ENCODE measurements at regions not wholly inside any gene's neighbourhood (a gene's known extent, or its start where the extent isn't known, plus 50 kb on each side); places are given as distances from the start of the nearest gene placed in this dataset.

DNA sequence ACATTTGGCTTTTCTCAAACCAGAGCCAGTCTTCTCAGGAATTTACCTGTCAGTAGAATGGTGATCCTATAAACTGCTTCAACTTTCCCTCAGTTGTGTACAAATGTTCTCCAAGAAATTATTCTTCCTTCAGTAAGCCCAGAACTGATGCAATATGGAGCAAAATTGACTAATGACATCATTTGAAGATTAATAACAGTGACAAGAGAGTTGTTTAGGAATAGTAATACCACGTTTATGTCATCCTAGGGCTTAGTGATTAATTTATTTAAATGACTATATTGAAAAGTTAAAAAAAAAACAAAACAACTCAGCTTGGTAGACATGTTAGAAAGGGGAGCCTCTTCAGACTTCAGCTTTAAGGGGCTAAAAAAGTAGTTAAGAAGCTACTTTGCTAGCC is 933.2 kb downstream of the GATA3 start:
- TF ChIP-seq TAF1 (IDR thresholded peaks at IDR 0.05; ENCODE audit: low read depth) (no peak), YY1 (IDR thresholded peaks at IDR 0.05; ENCODE audit: low read depth) (no peak), TCF12 (IDR thresholded peaks at IDR 0.05; ENCODE audit: low read depth) (no peak), NFIC (IDR thresholded peaks at IDR 0.05) (no peak), TEAD4 (IDR thresholded peaks at IDR 0.05) (no peak)
- TF ChIP-seq, protein P1, sequence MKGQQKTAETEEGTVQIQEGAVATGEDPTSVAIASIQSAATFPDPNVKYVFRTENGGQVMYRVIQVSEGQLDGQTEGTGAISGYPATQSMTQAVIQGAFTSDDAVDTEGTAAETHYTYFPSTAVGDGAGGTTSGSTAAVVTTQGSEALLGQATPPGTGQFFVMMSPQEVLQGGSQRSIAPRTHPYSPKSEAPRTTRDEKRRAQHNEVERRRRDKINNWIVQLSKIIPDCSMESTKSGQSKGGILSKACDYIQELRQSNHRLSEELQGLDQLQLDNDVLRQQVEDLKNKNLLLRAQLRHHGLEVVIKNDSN (IDR thresholded peaks at IDR 0.05): no peak
- TF ChIP-seq, protein P2, sequence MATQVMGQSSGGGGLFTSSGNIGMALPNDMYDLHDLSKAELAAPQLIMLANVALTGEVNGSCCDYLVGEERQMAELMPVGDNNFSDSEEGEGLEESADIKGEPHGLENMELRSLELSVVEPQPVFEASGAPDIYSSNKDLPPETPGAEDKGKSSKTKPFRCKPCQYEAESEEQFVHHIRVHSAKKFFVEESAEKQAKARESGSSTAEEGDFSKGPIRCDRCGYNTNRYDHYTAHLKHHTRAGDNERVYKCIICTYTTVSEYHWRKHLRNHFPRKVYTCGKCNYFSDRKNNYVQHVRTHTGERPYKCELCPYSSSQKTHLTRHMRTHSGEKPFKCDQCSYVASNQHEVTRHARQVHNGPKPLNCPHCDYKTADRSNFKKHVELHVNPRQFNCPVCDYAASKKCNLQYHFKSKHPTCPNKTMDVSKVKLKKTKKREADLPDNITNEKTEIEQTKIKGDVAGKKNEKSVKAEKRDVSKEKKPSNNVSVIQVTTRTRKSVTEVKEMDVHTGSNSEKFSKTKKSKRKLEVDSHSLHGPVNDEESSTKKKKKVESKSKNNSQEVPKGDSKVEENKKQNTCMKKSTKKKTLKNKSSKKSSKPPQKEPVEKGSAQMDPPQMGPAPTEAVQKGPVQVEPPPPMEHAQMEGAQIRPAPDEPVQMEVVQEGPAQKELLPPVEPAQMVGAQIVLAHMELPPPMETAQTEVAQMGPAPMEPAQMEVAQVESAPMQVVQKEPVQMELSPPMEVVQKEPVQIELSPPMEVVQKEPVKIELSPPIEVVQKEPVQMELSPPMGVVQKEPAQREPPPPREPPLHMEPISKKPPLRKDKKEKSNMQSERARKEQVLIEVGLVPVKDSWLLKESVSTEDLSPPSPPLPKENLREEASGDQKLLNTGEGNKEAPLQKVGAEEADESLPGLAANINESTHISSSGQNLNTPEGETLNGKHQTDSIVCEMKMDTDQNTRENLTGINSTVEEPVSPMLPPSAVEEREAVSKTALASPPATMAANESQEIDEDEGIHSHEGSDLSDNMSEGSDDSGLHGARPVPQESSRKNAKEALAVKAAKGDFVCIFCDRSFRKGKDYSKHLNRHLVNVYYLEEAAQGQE (IDR thresholded peaks at IDR 0.05; ENCODE audit: low read depth): no peak
- TF ChIP-seq, protein P3, sequence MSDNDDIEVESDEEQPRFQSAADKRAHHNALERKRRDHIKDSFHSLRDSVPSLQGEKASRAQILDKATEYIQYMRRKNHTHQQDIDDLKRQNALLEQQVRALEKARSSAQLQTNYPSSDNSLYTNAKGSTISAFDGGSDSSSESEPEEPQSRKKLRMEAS (IDR thresholded peaks at IDR 0.05): no peak

DNA sequence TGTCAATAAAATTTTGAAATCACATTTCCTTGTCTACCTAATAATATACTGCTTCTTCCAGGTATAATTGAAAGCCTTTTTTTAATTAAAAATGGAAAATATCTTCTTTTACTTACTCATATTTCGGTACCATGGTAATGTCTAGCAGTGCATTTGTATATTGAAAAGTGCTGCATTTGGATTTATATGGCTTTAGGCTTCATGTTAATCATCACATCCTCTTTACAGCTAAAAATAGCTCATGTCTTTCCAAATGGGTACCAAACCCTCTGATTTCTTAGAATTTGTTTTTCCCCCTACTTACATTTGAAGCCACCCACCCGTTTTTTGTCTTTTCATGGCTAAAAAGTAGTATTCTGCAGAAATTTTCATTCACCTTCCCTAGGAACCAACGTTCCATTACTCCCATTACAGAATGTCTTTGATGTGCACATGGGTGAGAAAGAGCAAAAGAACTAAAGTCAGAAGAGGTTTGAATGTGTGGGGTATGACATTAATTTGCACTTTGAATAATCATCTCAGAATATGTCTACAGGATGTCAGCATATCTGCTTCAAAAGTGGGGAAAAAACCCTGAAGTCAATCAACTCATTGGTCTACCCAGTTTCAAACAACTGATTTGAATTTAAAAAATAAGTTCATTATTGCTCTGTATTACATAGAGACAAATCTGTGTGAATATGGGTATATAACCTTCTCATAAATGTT is 935.9 kb downstream of the GATA3 start:
- no peak for TF ChIP-seq RAD21 (IDR thresholded peaks at IDR 0.05; ENCODE audit: low read depth)
- no peak for TF ChIP-seq ZBTB7A (IDR thresholded peaks at IDR 0.05; ENCODE audit: low read depth)
- TF ChIP-seq, protein P3 (IDR thresholded peaks at IDR 0.05): no peak
- no peak for TF ChIP-seq CREB1 (IDR thresholded peaks at IDR 0.05; ENCODE audit: low read depth)
- TF ChIP-seq, protein P1 (IDR thresholded peaks at IDR 0.05): no peak

DNA sequence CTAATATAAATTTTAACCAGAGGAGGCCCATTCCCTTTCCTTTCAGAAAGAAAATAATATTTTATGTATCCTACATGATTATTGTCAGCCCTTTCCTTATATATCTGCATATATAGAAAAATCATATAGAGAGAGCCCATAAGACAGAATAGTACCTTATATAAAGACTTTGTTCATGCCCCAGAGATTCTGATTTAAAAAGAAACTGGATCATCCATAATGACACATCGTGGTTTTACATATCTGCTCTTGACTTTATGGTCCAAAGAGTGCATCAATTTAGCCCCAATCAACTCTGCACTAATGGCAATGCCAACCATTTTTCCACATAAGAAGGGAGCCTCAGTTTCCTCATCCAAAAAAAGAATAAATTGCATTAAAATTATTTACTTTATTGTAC is 937.5 kb downstream of the GATA3 start:
- TF ChIP-seq ZBTB7A (IDR thresholded peaks at IDR 0.05; ENCODE audit: low read depth) (no peak), EGR1 (IDR thresholded peaks at IDR 0.05) (no peak), NFIC (IDR thresholded peaks at IDR 0.05) (no peak), TAF1 (IDR thresholded peaks at IDR 0.05; ENCODE audit: low read depth) (no peak), FOXM1 (IDR thresholded peaks at IDR 0.05; ENCODE audit: borderline replicate concordance, low read depth) (no peak), YY1 (IDR thresholded peaks at IDR 0.05; ENCODE audit: low read depth) (no peak), CREB1 (IDR thresholded peaks at IDR 0.05; ENCODE audit: low read depth) (no peak), TCF12 (IDR thresholded peaks at IDR 0.05; ENCODE audit: low read depth) (no peak), RAD21 (IDR thresholded peaks at IDR 0.05; ENCODE audit: low read depth) (no peak), EP300 (IDR thresholded peaks at IDR 0.05; ENCODE audit: borderline replicate concordance) (no peak), TEAD4 (IDR thresholded peaks at IDR 0.05) (no peak), CEBPB (IDR thresholded peaks at IDR 0.05) (no peak)
- TF ChIP-seq, protein P1 (IDR thresholded peaks at IDR 0.05): no peak
- TF ChIP-seq, protein P2 (IDR thresholded peaks at IDR 0.05; ENCODE audit: low read depth): no peak
- TF ChIP-seq, protein P3 (IDR thresholded peaks at IDR 0.05): no peak

DNA sequence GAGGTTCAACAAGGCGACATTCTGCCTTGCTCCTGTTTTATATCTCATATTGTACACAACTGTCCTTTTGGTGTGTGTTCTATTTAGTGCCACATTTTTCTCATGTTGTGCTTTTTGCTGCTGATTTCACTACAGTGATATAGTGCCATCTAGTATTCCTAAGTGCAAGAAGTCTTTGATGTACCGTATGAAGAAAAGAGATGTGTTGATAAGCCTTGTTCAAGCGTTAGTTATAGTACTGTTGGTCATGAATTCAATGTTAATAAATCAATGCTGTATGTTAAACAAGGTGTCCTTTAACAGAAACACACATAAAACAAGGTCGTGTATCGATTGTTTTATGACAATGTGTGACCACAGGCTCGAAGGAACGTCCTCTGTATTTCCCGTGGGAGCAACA is 939.4 kb downstream of the GATA3 start:
- TF ChIP-seq TEAD4 (IDR thresholded peaks at IDR 0.05): no peak
- TF ChIP-seq, protein P3 (IDR thresholded peaks at IDR 0.05): no peak
- TF ChIP-seq, protein P2 (IDR thresholded peaks at IDR 0.05; ENCODE audit: low read depth): no peak
- TF ChIP-seq, protein P1 (IDR thresholded peaks at IDR 0.05): no peak
- TF ChIP-seq RAD21 (IDR thresholded peaks at IDR 0.05; ENCODE audit: low read depth): no peak
- no peak for TF ChIP-seq EP300 (IDR thresholded peaks at IDR 0.05; ENCODE audit: borderline replicate concordance)
- TF ChIP-seq TCF12 (IDR thresholded peaks at IDR 0.05; ENCODE audit: low read depth): no peak
- TF ChIP-seq CEBPB (IDR thresholded peaks at IDR 0.05): no peak
- TF ChIP-seq YY1 (IDR thresholded peaks at IDR 0.05; ENCODE audit: low read depth): no peak
- no peak for TF ChIP-seq ZBTB7A (IDR thresholded peaks at IDR 0.05; ENCODE audit: low read depth)
- no peak for TF ChIP-seq TAF1 (IDR thresholded peaks at IDR 0.05; ENCODE audit: low read depth)
- no peak for TF ChIP-seq CREB1 (IDR thresholded peaks at IDR 0.05; ENCODE audit: low read depth)
- TF ChIP-seq FOXM1 (IDR thresholded peaks at IDR 0.05; ENCODE audit: borderline replicate concordance, low read depth): no peak
- TF ChIP-seq NFIC (IDR thresholded peaks at IDR 0.05): no peak
- TF ChIP-seq EGR1 (IDR thresholded peaks at IDR 0.05): no peak
